ENCODE measurements at regions not wholly inside any gene's neighbourhood (a gene's known extent, or its start where the extent isn't known, plus 50 kb on each side); places are given as distances from the start of the nearest gene placed in this dataset.
"Not testable (repeated sequence)": the region's sequence is repeated elsewhere in the genome, so short reads cannot be mapped to it uniquely, and the experiment has no call there.

- DNase-seq: no peak
Observed at GRCh38 chr3:64796607-64797399, 109.0 kb upstream of the ADAMTS9 start.

GRCh38 chr3:64792445-64792844 lies 104.6 kb upstream of the ADAMTS9 start:
- no peak for DNase-seq

GRCh38 chr3:64789111-64789510 lies 101.3 kb upstream of the ADAMTS9 start:
- DNase-seq: no peak

GRCh38 chr3:64783200-64783599 lies 95.4 kb upstream of the ADAMTS9 start:
- DNase-seq: no peak

GRCh38 chr3:64780923-64781322 lies 93.1 kb upstream of the ADAMTS9 start:
- DNase-seq: not testable (repeated sequence)

- DNase-seq: no peak
Observed at GRCh38 chr3:64773137-64773536, 85.3 kb upstream of the ADAMTS9 start.

GRCh38 chr3:64766440-64766839 lies 78.6 kb upstream of the ADAMTS9 start:
- no peak for DNase-seq

GRCh38 chr3:64765947-64766346 lies 78.1 kb upstream of the ADAMTS9 start:
- no peak for DNase-seq

GRCh38 chr3:64764386-64764929 lies 76.7 kb upstream of the ADAMTS9 start:
- no peak for DNase-seq

GRCh38 chr3:64763980-64764379 lies 76.2 kb upstream of the ADAMTS9 start:
- no peak for DNase-seq

GRCh38 chr3:64761729-64762128 lies 73.9 kb upstream of the ADAMTS9 start:
- DNase-seq: no peak

GRCh38 chr3:64760258-64760657 lies 72.5 kb upstream of the ADAMTS9 start:
- DNase-seq: no peak

GRCh38 chr3:64759811-64760210 lies 72.0 kb upstream of the ADAMTS9 start:
- no peak for DNase-seq

GRCh38 chr3:64756398-64756986 lies 68.7 kb upstream of the ADAMTS9 start:
- no peak for DNase-seq

- no peak for DNase-seq
Observed at GRCh38 chr3:64748244-64748904, 60.6 kb upstream of the ADAMTS9 start.

- DNase-seq: no peak
Observed at GRCh38 chr3:64747679-64748078, 59.9 kb upstream of the ADAMTS9 start.

- DNase-seq: no peak
Observed at GRCh38 chr3:64743887-64744243, 56.1 kb upstream of the ADAMTS9 start.

GRCh38 chr3:64743156-64743886 lies 55.5 kb upstream of the ADAMTS9 start:
- DNase-seq: no peak

GRCh38 chr3:64741341-64741740 lies 53.5 kb upstream of the ADAMTS9 start:
- DNase-seq: no peak

GRCh38 chr3:64739971-64740631 lies 52.3 kb upstream of the ADAMTS9 start:
- no peak for DNase-seq

All from activated CD4-positive, alpha-beta T cell treated with anti-CD3 and anti-CD28 coated beads, Interleukin-2, Interleukin-6, amounts not matched to agents 100 ng/mL and 50 ng/mL, durations not matched to agents 16 hours and 8 hours (primary cell).